Right forelimb (tissue), 1 donor: ENCODE measurements at regions not wholly inside any gene's neighbourhood (a gene's known extent, or its start where the extent isn't known, plus 50 kb on each side); places are given as distances from the start of the nearest gene placed in this dataset.
"Not testable (repeated sequence)": the region's sequence is repeated elsewhere in the genome, so short reads cannot be mapped to it uniquely, and the experiment has no call there.

Experiments used
- DNase-seq: peaks from one replicate; pipeline ENCODE4 v3.0.0-alpha.2; 2018

GRCh38 chr3:109920749-109921148 is 583.4 kb upstream of the DPPA4 start:
- DNase-seq, result no peak

- DNase-seq, result no peak
These were observed 584.2 kb upstream of the DPPA4 start for GRCh38 chr3:109921509-109921908.

- no peak for DNase-seq
These were observed 585.5 kb upstream of the DPPA4 start for GRCh38 chr3:109922856-109923255.

GRCh38 chr3:109923431-109923830 is 586.1 kb upstream of the DPPA4 start:
- DNase-seq, result no peak

GRCh38 chr3:109924196-109924595 is 586.9 kb upstream of the DPPA4 start:
- no peak for DNase-seq

- DNase-seq, result no peak
These were observed 589.0 kb upstream of the DPPA4 start for GRCh38 chr3:109926376-109926775.

GRCh38 chr3:109927161-109927560 is 589.8 kb upstream of the DPPA4 start:
- no peak for DNase-seq

- DNase-seq, result no peak
These were observed 590.4 kb upstream of the DPPA4 start for GRCh38 chr3:109927726-109928125.

- DNase-seq, result no peak
These were observed 593.2 kb upstream of the DPPA4 start for GRCh38 chr3:109930582-109930981.

- no peak for DNase-seq
These were observed 596.2 kb upstream of the DPPA4 start for GRCh38 chr3:109933576-109933975.

GRCh38 chr3:109939817-109940216 is 602.5 kb upstream of the DPPA4 start:
- DNase-seq, result no peak

GRCh38 chr3:109943181-109943580 is 605.8 kb upstream of the DPPA4 start:
- DNase-seq, result no peak

- no peak for DNase-seq
These were observed 607.5 kb upstream of the DPPA4 start for GRCh38 chr3:109944836-109945235.

- DNase-seq, result no peak
These were observed 615.6 kb upstream of the DPPA4 start for GRCh38 chr3:109952924-109953323.

GRCh38 chr3:109963831-109964230 is 626.5 kb upstream of the DPPA4 start:
- no peak for DNase-seq

GRCh38 chr3:109973733-109974132 is 636.4 kb upstream of the DPPA4 start:
- DNase-seq, result no peak

GRCh38 chr3:109977897-109978296 is 640.6 kb upstream of the DPPA4 start:
- DNase-seq, result no peak

- no peak for DNase-seq
These were observed 644.9 kb upstream of the DPPA4 start for GRCh38 chr3:109982201-109982600.

GRCh38 chr3:109984976-109985375 is 647.6 kb upstream of the DPPA4 start:
- no peak for DNase-seq

- no peak for DNase-seq
These were observed 648.7 kb upstream of the DPPA4 start for GRCh38 chr3:109985943-109986555.

GRCh38 chr3:109994853-109995252 is 657.5 kb upstream of the DPPA4 start:
- DNase-seq, result no peak

- no peak for DNase-seq
These were observed 658.0 kb upstream of the DPPA4 start for GRCh38 chr3:109995377-109995776.

GRCh38 chr3:110001905-110002304 is 664.6 kb upstream of the DPPA4 start:
- not testable (repeated sequence) for DNase-seq

GRCh38 chr3:110006913-110007312 is 669.6 kb upstream of the DPPA4 start:
- DNase-seq, result no peak

GRCh38 chr3:110015231-110015963 is 678.1 kb upstream of the DPPA4 start:
- no peak for DNase-seq
